ENCODE measurements at regions not wholly inside any gene's neighbourhood (a gene's known extent, or its start where the extent isn't known, plus 50 kb on each side); places are given as distances from the start of the nearest gene placed in this dataset.

DNA sequence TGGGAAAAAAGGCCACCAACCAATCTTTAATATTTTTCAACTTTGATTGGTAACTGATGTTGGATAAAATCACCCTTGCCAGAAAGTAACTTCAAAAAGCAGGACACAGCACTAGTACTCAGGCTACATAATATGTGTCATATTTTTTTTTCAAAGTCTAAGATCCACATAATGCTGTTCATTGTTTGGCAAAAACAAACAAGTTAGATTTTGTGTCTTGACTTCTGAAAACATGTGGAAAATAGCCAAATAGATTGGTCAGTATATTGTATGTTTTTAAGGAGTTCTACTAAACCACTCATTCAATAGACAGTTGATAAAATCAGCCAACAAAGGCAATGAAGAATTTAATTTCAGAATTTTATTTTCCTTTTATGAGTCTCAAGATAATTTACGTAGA lies 111.7 kb upstream of the CCDC54 start:
- Histone ChIP-seq H3K9me3 (no peaks in the 10 kb centered on the region), H3K4me3 (ENCODE audit: low read depth in 2 of 2, low read length in 1 of 2) (no peak overlapping the region), H3K4me2 (no peak overlapping the region), H3K9me2 (no peaks in the 10 kb centered on the region), H3K36me3 (replicated peaks in 1 of 2; ENCODE audit: control insufficient read depth in 1 of 2, insufficient read depth in 2 of 2, low read length in 1 of 2) (no peaks in the 10 kb centered on the region), H3F3A (replicated peaks; ENCODE audit: insufficient read depth) (no peaks in the 10 kb centered on the region), H3K79me2 (ENCODE audit: insufficient read depth) (no peaks in the 10 kb centered on the region), H4K20me1 (ENCODE audit: insufficient read depth) (no peaks in the 10 kb centered on the region), H3K27ac (ENCODE audit: low read depth in 2 of 2, low read length in 1 of 2) (no peak overlapping the region), H3K27me3 (ENCODE audit: insufficient read depth) (no peaks in the 10 kb centered on the region), H2AFZ (ENCODE audit: low read depth) (no peak overlapping the region), H3K4me1 (ENCODE audit: control insufficient read depth in 1 of 2, insufficient read depth in 2 of 2, low read depth in 1 of 2, low read length in 1 of 2) (no peaks in the 10 kb centered on the region), H3K9ac (no peak overlapping the region)
- CTCF ChIA-PET = interaction anchor here (0.5 to 2.4 kb wide), 2 partner anchors 156 to 650 kb away, joined by 3 to 10 read pairs; no protein-coding TSS in a partner anchor
- POLR2A ChIA-PET = no interaction called here
- TF ChIP-seq YY1 (IDR thresholded peaks at IDR 0.05; ENCODE audit: low read depth) = no peak
- TF ChIP-seq RXRA (IDR thresholded peaks at IDR 0.05; ENCODE audit: borderline replicate concordance, low read depth) = no peak
- no peak for TF ChIP-seq RCOR1 (IDR thresholded peaks at IDR 0.05; ENCODE audit: low read length)
- no peak for TF ChIP-seq ELF1 (IDR thresholded peaks at IDR 0.05)
- no peak for TF ChIP-seq TEAD4 (IDR thresholded peaks at IDR 0.05; ENCODE audit: borderline replicate concordance, insufficient read depth)
- TF ChIP-seq, protein P1, sequence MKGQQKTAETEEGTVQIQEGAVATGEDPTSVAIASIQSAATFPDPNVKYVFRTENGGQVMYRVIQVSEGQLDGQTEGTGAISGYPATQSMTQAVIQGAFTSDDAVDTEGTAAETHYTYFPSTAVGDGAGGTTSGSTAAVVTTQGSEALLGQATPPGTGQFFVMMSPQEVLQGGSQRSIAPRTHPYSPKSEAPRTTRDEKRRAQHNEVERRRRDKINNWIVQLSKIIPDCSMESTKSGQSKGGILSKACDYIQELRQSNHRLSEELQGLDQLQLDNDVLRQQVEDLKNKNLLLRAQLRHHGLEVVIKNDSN (IDR thresholded peaks at IDR 0.05; ENCODE audit: borderline replicate concordance, low read depth) = no peak
- TF ChIP-seq TAF1 (IDR thresholded peaks at IDR 0.05; ENCODE audit: borderline replicate concordance, low read depth, low read length) = no peak
- TF ChIP-seq FOSL2 (IDR thresholded peaks at IDR 0.05; ENCODE audit: borderline replicate concordance, low read depth) = no peak
- TF ChIP-seq, protein P2, sequence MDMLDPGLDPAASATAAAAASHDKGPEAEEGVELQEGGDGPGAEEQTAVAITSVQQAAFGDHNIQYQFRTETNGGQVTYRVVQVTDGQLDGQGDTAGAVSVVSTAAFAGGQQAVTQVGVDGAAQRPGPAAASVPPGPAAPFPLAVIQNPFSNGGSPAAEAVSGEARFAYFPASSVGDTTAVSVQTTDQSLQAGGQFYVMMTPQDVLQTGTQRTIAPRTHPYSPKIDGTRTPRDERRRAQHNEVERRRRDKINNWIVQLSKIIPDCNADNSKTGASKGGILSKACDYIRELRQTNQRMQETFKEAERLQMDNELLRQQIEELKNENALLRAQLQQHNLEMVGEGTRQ (IDR thresholded peaks at IDR 0.05; ENCODE audit: borderline replicate concordance, low read depth, low read length) = no peak
- no peak for TF ChIP-seq SIN3A (IDR thresholded peaks at IDR 0.05; ENCODE audit: borderline replicate concordance, low read depth, low read length)
- TF ChIP-seq FOXJ3 (CRISPR knock-in tag; IDR thresholded peaks at IDR 0.05) = no peak
- no peak for TF ChIP-seq GATA2 (CRISPR knock-in tag; IDR thresholded peaks at IDR 0.05)
- TF ChIP-seq, protein P3, sequence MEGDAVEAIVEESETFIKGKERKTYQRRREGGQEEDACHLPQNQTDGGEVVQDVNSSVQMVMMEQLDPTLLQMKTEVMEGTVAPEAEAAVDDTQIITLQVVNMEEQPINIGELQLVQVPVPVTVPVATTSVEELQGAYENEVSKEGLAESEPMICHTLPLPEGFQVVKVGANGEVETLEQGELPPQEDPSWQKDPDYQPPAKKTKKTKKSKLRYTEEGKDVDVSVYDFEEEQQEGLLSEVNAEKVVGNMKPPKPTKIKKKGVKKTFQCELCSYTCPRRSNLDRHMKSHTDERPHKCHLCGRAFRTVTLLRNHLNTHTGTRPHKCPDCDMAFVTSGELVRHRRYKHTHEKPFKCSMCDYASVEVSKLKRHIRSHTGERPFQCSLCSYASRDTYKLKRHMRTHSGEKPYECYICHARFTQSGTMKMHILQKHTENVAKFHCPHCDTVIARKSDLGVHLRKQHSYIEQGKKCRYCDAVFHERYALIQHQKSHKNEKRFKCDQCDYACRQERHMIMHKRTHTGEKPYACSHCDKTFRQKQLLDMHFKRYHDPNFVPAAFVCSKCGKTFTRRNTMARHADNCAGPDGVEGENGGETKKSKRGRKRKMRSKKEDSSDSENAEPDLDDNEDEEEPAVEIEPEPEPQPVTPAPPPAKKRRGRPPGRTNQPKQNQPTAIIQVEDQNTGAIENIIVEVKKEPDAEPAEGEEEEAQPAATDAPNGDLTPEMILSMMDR (IDR thresholded peaks at IDR 0.05) = no peak
- TF ChIP-seq, protein P4, sequence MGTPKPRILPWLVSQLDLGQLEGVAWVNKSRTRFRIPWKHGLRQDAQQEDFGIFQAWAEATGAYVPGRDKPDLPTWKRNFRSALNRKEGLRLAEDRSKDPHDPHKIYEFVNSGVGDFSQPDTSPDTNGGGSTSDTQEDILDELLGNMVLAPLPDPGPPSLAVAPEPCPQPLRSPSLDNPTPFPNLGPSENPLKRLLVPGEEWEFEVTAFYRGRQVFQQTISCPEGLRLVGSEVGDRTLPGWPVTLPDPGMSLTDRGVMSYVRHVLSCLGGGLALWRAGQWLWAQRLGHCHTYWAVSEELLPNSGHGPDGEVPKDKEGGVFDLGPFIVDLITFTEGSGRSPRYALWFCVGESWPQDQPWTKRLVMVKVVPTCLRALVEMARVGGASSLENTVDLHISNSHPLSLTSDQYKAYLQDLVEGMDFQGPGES (IDR thresholded peaks at IDR 0.05; ENCODE audit: low read depth, low read length) = no peak
- TF ChIP-seq, protein P5, sequence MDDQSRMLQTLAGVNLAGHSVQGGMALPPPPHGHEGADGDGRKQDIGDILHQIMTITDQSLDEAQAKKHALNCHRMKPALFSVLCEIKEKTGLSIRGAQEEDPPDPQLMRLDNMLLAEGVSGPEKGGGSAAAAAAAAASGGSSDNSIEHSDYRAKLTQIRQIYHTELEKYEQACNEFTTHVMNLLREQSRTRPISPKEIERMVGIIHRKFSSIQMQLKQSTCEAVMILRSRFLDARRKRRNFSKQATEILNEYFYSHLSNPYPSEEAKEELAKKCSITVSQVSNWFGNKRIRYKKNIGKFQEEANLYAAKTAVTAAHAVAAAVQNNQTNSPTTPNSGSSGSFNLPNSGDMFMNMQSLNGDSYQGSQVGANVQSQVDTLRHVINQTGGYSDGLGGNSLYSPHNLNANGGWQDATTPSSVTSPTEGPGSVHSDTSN (IDR thresholded peaks at IDR 0.05) = no peak
- no peak for TF ChIP-seq SMC3 (IDR thresholded peaks at IDR 0.05; ENCODE audit: low read depth, low read length)
- TF ChIP-seq RAD21 (IDR thresholded peaks at IDR 0.05; ENCODE audit: low read length) = no peak
- TF ChIP-seq MEF2A (IDR thresholded peaks at IDR 0.05; ENCODE audit: borderline replicate concordance, low read depth) = no peak
- no peak for TF ChIP-seq MXI1 (IDR thresholded peaks at IDR 0.05; ENCODE audit: low read depth, low read length)
- WGBS (ENCODE audit: low lambda C conversion rate) = 97% methylated on average over 1 of the region's 1 CpG
- no peak for DNase-seq

Measured in SK-N-SH (cell line).